Gastroesophageal sphincter (tissue), 4 donors: ENCODE measurements at regions not wholly inside any gene's neighbourhood (a gene's known extent, or its start where the extent isn't known, plus 50 kb on each side); places are given as distances from the start of the nearest gene placed in this dataset.

Experiments
- ATAC-seq: fragments of 150-250 bp; one replicate; pipeline ENCODE4 v1.9.1; 2016; ENCODE audit warnings: mild to moderate bottlenecking, moderate library complexity
- H3K27ac ChIP-seq, 4 donors: fragments of 200-600 bp; sonication (generic) in 3 of 4; 1 replicate in 3 of 4; 2 replicates in 1 of 4; pipeline ENCODE4 v1.5.1; 2016 to 2019
- H3K27me3 ChIP-seq: fragments of 200-600 bp; sonication (generic); one replicate; pipeline ENCODE4 v1.5.1; 2019
- H3K36me3 ChIP-seq, 2 donors: fragments of 200-600 bp; sonication (generic); one replicate each; pipeline ENCODE4 v1.5.1; 2019; ENCODE audit warnings: control low read depth in 1 of 2
- H3K4me1 ChIP-seq, 3 donors: fragments of 200-600 bp; sonication (generic); 1 replicate in 2 of 3; 2 replicates in 1 of 3; pipeline ENCODE4 v1.5.1; 2016 to 2019; ENCODE audit warnings: control low read depth in 2 of 3
- H3K4me3 ChIP-seq, 2 donors: fragments of 200-600 bp; sonication (generic); one replicate each; pipeline ENCODE4 v1.5.1; 2019; ENCODE audit warnings: mild to moderate bottlenecking in 1 of 2, moderate library complexity in 1 of 2
- H3K9me3 ChIP-seq, 3 donors: fragments of 200-600 bp; sonication (generic); one replicate each; pipeline ENCODE4 v1.5.1; 2017 to 2019; ENCODE audit warnings: control low read depth in 2 of 3
- CTCF ChIP-seq, 4 experiments: fragments of 200-600 bp in 2 of 4; fragments of 450-650 bp in 2 of 4; sonication (generic) in 1 of 4; IDR thresholded peaks; one replicate each; pipeline ENCODE4 v1.5.1; 2017 to 2019; ENCODE audit warnings: antibody characterized with exemption in 4 of 4, mild to moderate bottlenecking in 2 of 4, moderate library complexity in 2 of 4
- EP300 ChIP-seq: sonication (generic); formaldehyde crosslinking; IDR thresholded peaks from one replicate; pipeline ENCODE4 v1.6.1; 2017; ENCODE audit warnings: antibody characterized with exemption, mild to moderate bottlenecking
- POLR2A ChIP-seq, 2 donors: fragments of 450-650 bp; IDR thresholded peaks; one replicate each; pipeline ENCODE4 v1.6.1; 2017; ENCODE audit warnings: antibody characterized with exemption in 2 of 2, mild to moderate bottlenecking in 2 of 2, moderate library complexity in 1 of 2
- POLR2AphosphoS5 ChIP-seq: sonication (generic); formaldehyde crosslinking; IDR thresholded peaks from one replicate; pipeline ENCODE4 v1.6.1; 2017; ENCODE audit warnings: antibody characterized with exemption
- WGBS, 2 donors: methylation state at CpG; one replicate each; pipeline ENCODE4 v1.1.5; 2018; ENCODE audit warnings: low coverage in 1 of 2; 5-methylcytosine and 5-hydroxymethylcytosine counted together

GRCh38 chr16:64047207-64047606, 1074.7 kb downstream of the CDH11 start:
- WGBS, 2 donors, result 100% methylated on average over 1 of the region's 1 CpG
- H3K36me3 ChIP-seq, result no peaks in the 10 kb centered on the region
- no peaks in the 10 kb centered on the region for H3K27me3 ChIP-seq
- TF ChIP-seq EP300 (no peak), CTCF (IDR thresholded peaks at IDR 0.05) (no peak)
- no peak overlapping the region for H3K27ac ChIP-seq
- H3K9me3 ChIP-seq, result peaks cover 0 to under 1% (median 0%) of the 10 kb centered on the region in 3 donors
- H3K4me3 ChIP-seq, result no peak overlapping the region
- no peaks in the 10 kb centered on the region for H3K4me1 ChIP-seq
- ATAC-seq, result no peak

GRCh38 chr16:64035337-64035736, 1086.5 kb downstream of the CDH11 start:
- Histone ChIP-seq H3K9me3 (no peaks in the 10 kb centered on the region), H3K36me3 (no peaks in the 10 kb centered on the region), H3K27ac (no peak overlapping the region), H3K27me3 (no peaks in the 10 kb centered on the region), H3K4me1 (no peaks in the 10 kb centered on the region), H3K4me3 (no peak overlapping the region)
- no peak for ATAC-seq
- TF ChIP-seq POLR2AphosphoS5, result no peak
- TF ChIP-seq EP300, result no peak
- no peak for TF ChIP-seq CTCF (IDR thresholded peaks at IDR 0.05)
- TF ChIP-seq POLR2A (IDR thresholded peaks at IDR 0.05), result no peak
- 79 to 100% methylated on average over 2 of the region's 2 CpGs for WGBS, 2 donors

- no peaks in the 10 kb centered on the region for H3K4me1 ChIP-seq
- H3K27me3 ChIP-seq, result no peaks in the 10 kb centered on the region
- no peak overlapping the region for H3K4me3 ChIP-seq
- H3K36me3 ChIP-seq, result no peaks in the 10 kb centered on the region
- WGBS, 2 donors, result 82 to 93% methylated on average over 2 to 3 of the region's 3 CpGs
- no peaks in the 10 kb centered on the region for H3K9me3 ChIP-seq
- H3K27ac ChIP-seq, result no peak overlapping the region
- TF ChIP-seq POLR2A (IDR thresholded peaks at IDR 0.05) (no peak), EP300 (no peak), CTCF (IDR thresholded peaks at IDR 0.05) (no peak), POLR2AphosphoS5 (no peak)
- ATAC-seq, result no peak
These were observed 1102.5 kb downstream of the CDH11 start for GRCh38 chr16:64019339-64019738.

- Histone ChIP-seq H3K9me3 (no peaks in the 10 kb centered on the region), H3K4me3 (no peak overlapping the region), H3K27ac (no peak overlapping the region), H3K4me1 (peaks cover 0 to 2% (median 0%) of the 10 kb centered on the region in 3 donors), H3K27me3 (no peaks in the 10 kb centered on the region), H3K36me3 (no peaks in the 10 kb centered on the region)
- no peak for ATAC-seq
- TF ChIP-seq POLR2AphosphoS5, result no peak
- TF ChIP-seq POLR2A (IDR thresholded peaks at IDR 0.05), result no peak
- no peak for TF ChIP-seq EP300
- TF ChIP-seq CTCF (IDR thresholded peaks at IDR 0.05), result no peak
- 40 to 50% methylated on average over 1 of the region's 1 CpG for WGBS, 2 donors
These were observed 1104.1 kb downstream of the CDH11 start for GRCh38 chr16:64017796-64018195.

GRCh38 chr16:64013856-64014255, 1108.0 kb downstream of the CDH11 start:
- Histone ChIP-seq H3K36me3 (no peaks in the 10 kb centered on the region), H3K9me3 (no peaks in the 10 kb centered on the region), H3K4me3 (no peak overlapping the region), H3K4me1 (peaks cover 0 to 13% (median 0%) of the 10 kb centered on the region in 3 donors), H3K27ac (no peak overlapping the region), H3K27me3 (no peaks in the 10 kb centered on the region)
- ATAC-seq, result no peak
- TF ChIP-seq POLR2AphosphoS5 (no peak), POLR2A (IDR thresholded peaks at IDR 0.05) (no peak), EP300 (no peak), CTCF (IDR thresholded peaks at IDR 0.05) (no peak)
- 50 to 70% methylated on average over 1 of the region's 1 CpG for WGBS, 2 donors
